PC-9 (cell line): ENCODE measurements at regions not wholly inside any gene's neighbourhood (a gene's known extent, or its start where the extent isn't known, plus 50 kb on each side); places are given as distances from the start of the nearest gene placed in this dataset.

Experiments
- BruUV-seq: library from RNA; stranded (reverse); fragments of 400-500 nt; replicated peaks from 2 replicates; lab custom pipeline; 2021; lab: Mats Ljungman, UMichigan
- CTCF ChIA-PET: fragments of 300-600 bp; sonication (Branson Sonifier 250); formaldehyde crosslinking; loops from one replicate; lab custom pipeline; 2022; ENCODE audit warnings: antibody characterized with exemption; lab: Charles Lee
- POLR2A ChIA-PET: fragments of 300-600 bp; sonication (Branson Sonifier 250); formaldehyde crosslinking; loops from one replicate; lab custom pipeline; 2022; ENCODE audit warnings: antibody characterized with exemption; ENCODE audit not compliant: unreplicated experiment; lab: Charles Lee
- DNase-seq, 2 experiments: peaks; one replicate each; pipeline versions ENCODE4 v3.0.0 to v3.0.0-alpha.2; 2015 to 2022; ENCODE audit warnings: mixed read lengths in 1 of 2
- H2AFZ ChIP-seq: fragments of 200-600 bp; sonication (generic); 2 replicates; pipeline ENCODE4 v1.8.1; 2017; ENCODE audit warnings: antibody characterized with exemption
- H3F3A ChIP-seq: fragments of 200-600 bp; sonication (generic); 2 replicates; pipeline ENCODE4 v1.8.1; 2017; ENCODE audit warnings: antibody characterized with exemption, mild to moderate bottlenecking, low read depth; ENCODE audit not compliant: insufficient read depth
- H3K27ac ChIP-seq: fragments of 200-600 bp; sonication (generic); 2 replicates; pipeline ENCODE4 v1.6.1; 2016; ENCODE audit warnings: mixed run types
- H3K27me3 ChIP-seq: fragments of 200-600 bp; sonication (generic); 2 replicates; pipeline ENCODE4 v1.6.1; 2016; ENCODE audit warnings: low read depth, mixed run types; ENCODE audit not compliant: insufficient read depth
- H3K36me3 ChIP-seq: fragments of 200-600 bp; sonication (generic); 2 replicates; pipeline ENCODE4 v1.6.1; 2016; ENCODE audit warnings: low read depth, mixed run types
- H3K4me1 ChIP-seq: fragments of 200-600 bp; sonication (generic); replicated peaks from 2 replicates; pipeline ENCODE4 v1.6.1; 2016; ENCODE audit warnings: mixed run types; ENCODE audit not compliant: insufficient read depth
- H3K4me2 ChIP-seq: fragments of 200-600 bp; sonication (generic); 2 replicates; pipeline ENCODE4 v1.6.1; 2017; ENCODE audit warnings: mixed run types
- H3K4me3 ChIP-seq: fragments of 200-600 bp; sonication (generic); 2 replicates; pipeline ENCODE4 v1.6.1; 2016; ENCODE audit warnings: mixed run types
- H3K79me2 ChIP-seq: fragments of 200-600 bp; sonication (generic); 2 replicates; pipeline ENCODE4 v1.6.1; 2017; ENCODE audit warnings: low read depth, mixed run types
- H3K9me2 ChIP-seq: fragments of 200-600 bp; sonication (generic); 2 replicates; pipeline ENCODE4 v1.8.1; 2017; ENCODE audit warnings: mild to moderate bottlenecking; ENCODE audit not compliant: insufficient read depth
- H3K9me3 ChIP-seq: fragments of 200-600 bp; sonication (generic); 2 replicates; pipeline ENCODE4 v1.8.1; 2016; ENCODE audit warnings: low read depth; ENCODE audit not compliant: insufficient read depth
- H4K20me1 ChIP-seq: fragments of 200-600 bp; sonication (generic); 2 replicates; pipeline ENCODE4 v1.8.1; 2017; ENCODE audit not compliant: insufficient read depth
- EZH2 ChIP-seq: fragments of 200-600 bp; sonication (generic); IDR thresholded peaks from 2 replicates; pipeline ENCODE4 v1.8.0; 2017; ENCODE audit warnings: antibody characterized with exemption, low read depth
- intact Hi-C: fragments of 100-400 bp; cut with micrococcal nuclease; formaldehyde crosslinking; loops from one replicate; pipeline ENCODE4 v1.10.0; 2022; ENCODE audit not compliant: unreplicated experiment
- TF ChIP-seq, protein P1 (sequence below): fragments of 200-600 bp; sonication (generic); conservative IDR thresholded peaks from 2 replicates; pipeline ENCODE4 v1.6.1; 2017; ENCODE audit warnings: mixed run types, antibody characterized with exemption, mild to moderate bottlenecking, moderate library complexity

DNA sequence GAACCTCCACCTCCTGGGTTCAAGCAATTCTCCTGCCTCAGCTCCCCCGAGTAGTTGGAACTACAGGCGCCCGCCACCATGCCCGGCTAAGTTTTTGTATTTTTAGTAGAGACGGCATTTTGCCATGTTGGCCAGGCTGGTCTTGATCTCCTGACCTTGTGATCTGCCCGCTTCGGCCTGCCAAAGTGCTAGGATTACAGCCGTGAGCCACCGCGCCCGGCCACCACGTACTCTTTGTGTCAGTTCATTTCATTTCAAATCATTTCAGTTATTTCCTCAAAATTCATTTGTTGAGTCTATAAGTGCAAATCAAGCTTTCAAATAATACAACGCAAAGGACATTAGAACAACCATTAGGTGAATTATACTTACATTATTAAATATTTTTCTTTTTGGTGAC is 943.8 kb downstream of the TYW1 start:
- H2AFZ ChIP-seq = no peak overlapping the region
- POLR2A ChIA-PET = no interaction called here
- CTCF ChIA-PET = no interaction called here
- H3K36me3 ChIP-seq = no peaks in the 10 kb centered on the region
- no peaks in the 10 kb centered on the region for H3K9me3 ChIP-seq
- H3K27me3 ChIP-seq = no peaks in the 10 kb centered on the region
- H3K4me1 ChIP-seq = no peaks in the 10 kb centered on the region
- TF ChIP-seq EZH2 = no peak
- TF ChIP-seq, protein P1, sequence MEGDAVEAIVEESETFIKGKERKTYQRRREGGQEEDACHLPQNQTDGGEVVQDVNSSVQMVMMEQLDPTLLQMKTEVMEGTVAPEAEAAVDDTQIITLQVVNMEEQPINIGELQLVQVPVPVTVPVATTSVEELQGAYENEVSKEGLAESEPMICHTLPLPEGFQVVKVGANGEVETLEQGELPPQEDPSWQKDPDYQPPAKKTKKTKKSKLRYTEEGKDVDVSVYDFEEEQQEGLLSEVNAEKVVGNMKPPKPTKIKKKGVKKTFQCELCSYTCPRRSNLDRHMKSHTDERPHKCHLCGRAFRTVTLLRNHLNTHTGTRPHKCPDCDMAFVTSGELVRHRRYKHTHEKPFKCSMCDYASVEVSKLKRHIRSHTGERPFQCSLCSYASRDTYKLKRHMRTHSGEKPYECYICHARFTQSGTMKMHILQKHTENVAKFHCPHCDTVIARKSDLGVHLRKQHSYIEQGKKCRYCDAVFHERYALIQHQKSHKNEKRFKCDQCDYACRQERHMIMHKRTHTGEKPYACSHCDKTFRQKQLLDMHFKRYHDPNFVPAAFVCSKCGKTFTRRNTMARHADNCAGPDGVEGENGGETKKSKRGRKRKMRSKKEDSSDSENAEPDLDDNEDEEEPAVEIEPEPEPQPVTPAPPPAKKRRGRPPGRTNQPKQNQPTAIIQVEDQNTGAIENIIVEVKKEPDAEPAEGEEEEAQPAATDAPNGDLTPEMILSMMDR = no peak
- H3K27ac ChIP-seq = no peak overlapping the region
- H4K20me1 ChIP-seq = no peaks in the 10 kb centered on the region
- intact Hi-C loops = no loop called here
- BruUV-seq = no TSS peak
- no peaks in the 10 kb centered on the region for H3K9me2 ChIP-seq
- H3F3A ChIP-seq = no peaks in the 10 kb centered on the region
- no peak for DNase-seq
- no peaks in the 10 kb centered on the region for H3K79me2 ChIP-seq
- H3K4me3 ChIP-seq = no peak overlapping the region
- no peak overlapping the region for H3K4me2 ChIP-seq

- Histone ChIP-seq H3K9me3 (no peaks in the 10 kb centered on the region), H3K27ac (no peak overlapping the region), H3K4me1 (no peaks in the 10 kb centered on the region), H2AFZ (no peak overlapping the region), H3K9me2 (no peaks in the 10 kb centered on the region), H4K20me1 (no peaks in the 10 kb centered on the region), H3K79me2 (no peaks in the 10 kb centered on the region), H3K36me3 (no peaks in the 10 kb centered on the region), H3K4me2 (no peak overlapping the region), H3K27me3 (no peaks in the 10 kb centered on the region), H3F3A (no peaks in the 10 kb centered on the region), H3K4me3 (no peak overlapping the region)
- ChIA-PET POLR2A (no interaction called here), CTCF (no interaction called here)
- no TSS peak for BruUV-seq
- intact Hi-C loops = no loop called here
- no peak for DNase-seq
- TF ChIP-seq, protein P1 = no peak
- TF ChIP-seq EZH2 = no peak
Measured at GRCh38 chr7:67947191-67947590, 950.6 kb downstream of the TYW1 start.

DNA sequence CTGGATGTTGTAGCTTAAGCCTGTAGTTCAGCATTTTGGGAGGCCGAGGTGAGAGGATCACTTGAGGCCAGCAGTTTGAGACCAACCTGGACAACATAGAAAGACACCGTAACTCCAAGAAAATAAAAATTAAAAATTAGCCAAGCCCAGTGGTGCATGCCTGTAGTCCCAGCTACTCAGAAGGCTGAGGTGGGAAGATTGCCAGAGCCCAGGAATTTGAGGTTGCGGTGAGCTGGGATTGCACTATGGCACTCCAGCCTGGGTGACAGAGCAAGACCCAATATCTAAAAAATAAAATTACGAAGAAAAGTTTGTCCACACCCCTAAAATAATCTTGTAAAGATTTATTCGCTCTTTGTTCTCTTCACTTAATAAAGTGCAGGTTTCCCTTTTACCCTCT is 951.0 kb downstream of the TYW1 start:
- Histone ChIP-seq H3F3A (no peaks in the 10 kb centered on the region), H2AFZ (no peak overlapping the region), H3K27me3 (no peaks in the 10 kb centered on the region), H3K9me2 (no peaks in the 10 kb centered on the region), H4K20me1 (no peaks in the 10 kb centered on the region), H3K9me3 (no peaks in the 10 kb centered on the region), H3K4me2 (no peak overlapping the region), H3K27ac (no peak overlapping the region), H3K4me1 (no peaks in the 10 kb centered on the region), H3K79me2 (no peaks in the 10 kb centered on the region), H3K4me3 (no peak overlapping the region), H3K36me3 (no peaks in the 10 kb centered on the region)
- POLR2A ChIA-PET = no interaction called here
- CTCF ChIA-PET = no interaction called here
- DNase-seq = no peak
- BruUV-seq = no TSS peak
- intact Hi-C loops = no loop called here
- TF ChIP-seq EZH2 = no peak
- TF ChIP-seq, protein P1 = no peak
